ENCODE measurements at regions not wholly inside any gene's neighbourhood (a gene's known extent, or its start where the extent isn't known, plus 50 kb on each side); places are given as distances from the start of the nearest gene placed in this dataset.

DNA sequence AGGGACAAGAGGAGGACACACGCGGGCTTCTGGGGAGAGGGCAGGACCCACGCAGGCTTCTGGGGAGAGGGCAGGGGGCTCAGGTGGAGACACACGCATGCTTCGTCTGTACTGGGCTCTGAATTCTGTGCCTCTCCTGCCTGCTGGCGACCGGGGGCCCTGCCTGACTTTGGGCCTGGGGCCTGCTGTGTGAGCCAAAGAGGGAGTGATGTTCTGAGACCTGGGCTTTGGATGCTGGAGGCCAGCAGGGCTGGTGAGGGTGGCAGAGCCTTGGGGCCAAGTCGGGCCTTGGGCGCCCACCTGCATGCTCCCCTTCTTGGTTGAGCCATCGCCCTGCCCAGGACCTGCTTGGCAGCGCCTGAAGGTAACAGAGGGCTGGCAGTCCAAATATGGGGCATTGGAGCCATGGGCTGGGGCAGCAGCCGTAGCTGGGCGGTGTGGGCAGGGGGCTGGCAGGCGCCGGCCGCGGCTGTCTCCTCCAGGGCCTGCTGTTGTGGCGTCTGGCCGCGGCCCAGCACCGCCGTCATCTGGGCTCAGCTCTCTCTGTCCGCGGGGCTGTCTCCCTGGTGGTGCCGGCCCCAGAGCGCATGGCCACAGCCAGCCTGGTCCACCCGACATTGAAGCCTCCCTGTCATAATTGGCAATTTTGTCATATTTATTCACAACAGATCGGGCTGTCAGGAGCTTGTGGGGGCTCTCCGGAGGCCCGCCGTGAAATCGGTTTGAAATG is 78.9 kb downstream of the UNCX start:
- H3K27ac Mint-ChIP-seq, result no peak overlapping the region
- H3K27me3 Mint-ChIP-seq, result no peaks in the 10 kb centered on the region
- H3K9me3 Mint-ChIP-seq, result no peaks in the 10 kb centered on the region
- H3K36me3 Mint-ChIP-seq, result no peaks in the 10 kb centered on the region
- no peaks in the 10 kb centered on the region for H3K4me1 Mint-ChIP-seq
- no peak overlapping the region for H3K4me3 Mint-ChIP-seq

DNA sequence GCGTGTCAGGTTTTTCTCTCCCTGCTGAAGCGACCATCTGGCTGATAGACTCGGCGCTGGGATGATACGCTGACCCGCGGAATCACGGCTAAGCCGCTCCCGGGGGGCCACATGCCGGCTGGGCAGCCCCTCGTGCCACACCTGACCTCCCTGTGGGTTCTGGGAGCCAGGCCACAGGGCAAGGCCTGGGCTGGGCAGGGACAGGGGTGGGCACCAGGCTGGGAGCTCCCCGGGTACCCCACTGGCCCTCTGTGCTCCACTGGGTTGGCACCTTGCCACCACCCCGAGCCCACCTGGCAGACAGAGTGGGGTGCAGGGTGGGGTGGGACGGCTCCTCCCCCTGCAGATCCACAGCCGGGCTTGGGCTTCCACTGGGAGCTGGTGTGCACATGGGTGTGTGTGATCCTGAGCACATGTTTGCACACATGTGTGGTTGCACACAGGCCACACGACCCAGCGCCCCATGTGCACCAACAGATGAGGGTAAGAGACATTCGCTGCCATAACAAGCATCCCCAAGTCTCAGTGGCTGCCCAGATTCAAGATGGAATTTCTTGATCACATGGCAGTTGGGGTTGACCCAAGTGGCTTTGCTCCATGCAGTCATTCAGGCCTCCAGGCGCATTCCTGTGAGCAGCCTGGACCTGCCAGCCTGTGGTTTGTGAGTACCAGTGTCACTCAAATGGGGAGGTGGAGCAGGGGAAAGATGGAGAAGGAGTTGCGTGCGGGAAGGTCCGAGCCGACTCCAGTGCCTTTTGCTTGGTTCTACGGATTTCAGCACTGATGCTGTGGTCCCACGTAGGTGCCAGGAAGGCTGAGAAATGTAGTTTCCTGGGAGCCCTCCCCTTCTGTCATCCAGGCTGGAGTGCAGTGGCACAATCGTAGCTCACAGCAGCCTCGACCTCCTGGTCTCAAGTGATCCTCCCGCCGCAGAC is 79.7 kb downstream of the UNCX start:
- Mint-ChIP-seq H3K27ac (no peak overlapping the region), H3K36me3 (no peaks in the 10 kb centered on the region), H3K4me1 (no peaks in the 10 kb centered on the region), H3K4me3 (no peak overlapping the region), H3K27me3 (no peaks in the 10 kb centered on the region), H3K9me3 (no peaks in the 10 kb centered on the region)

DNA sequence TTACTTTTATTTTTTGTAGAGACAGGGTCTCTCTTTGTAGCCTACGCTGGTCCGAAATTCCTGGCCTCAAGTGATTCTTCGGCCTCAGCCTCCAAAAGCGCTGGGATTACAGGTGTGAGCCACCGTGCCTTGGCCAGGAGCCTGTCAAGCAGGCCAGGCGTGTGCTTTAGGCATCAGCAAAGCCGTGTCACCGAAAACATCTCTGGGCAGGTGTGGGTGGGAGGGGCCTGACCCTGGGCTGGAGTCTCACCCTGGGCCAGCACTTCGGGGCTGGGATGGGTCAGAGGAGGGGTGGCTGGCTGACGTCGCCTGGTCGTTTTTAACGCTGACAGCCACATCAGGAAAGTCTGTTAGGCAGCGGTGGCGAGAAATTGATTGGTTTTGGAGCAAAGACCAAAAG is 80.9 kb downstream of the UNCX start:
- no peaks in the 10 kb centered on the region for H3K4me1 Mint-ChIP-seq
- no peaks in the 10 kb centered on the region for H3K36me3 Mint-ChIP-seq
- no peak overlapping the region for H3K4me3 Mint-ChIP-seq
- no peaks in the 10 kb centered on the region for H3K9me3 Mint-ChIP-seq
- no peaks in the 10 kb centered on the region for H3K27me3 Mint-ChIP-seq
- H3K27ac Mint-ChIP-seq, result no peak overlapping the region

DNA sequence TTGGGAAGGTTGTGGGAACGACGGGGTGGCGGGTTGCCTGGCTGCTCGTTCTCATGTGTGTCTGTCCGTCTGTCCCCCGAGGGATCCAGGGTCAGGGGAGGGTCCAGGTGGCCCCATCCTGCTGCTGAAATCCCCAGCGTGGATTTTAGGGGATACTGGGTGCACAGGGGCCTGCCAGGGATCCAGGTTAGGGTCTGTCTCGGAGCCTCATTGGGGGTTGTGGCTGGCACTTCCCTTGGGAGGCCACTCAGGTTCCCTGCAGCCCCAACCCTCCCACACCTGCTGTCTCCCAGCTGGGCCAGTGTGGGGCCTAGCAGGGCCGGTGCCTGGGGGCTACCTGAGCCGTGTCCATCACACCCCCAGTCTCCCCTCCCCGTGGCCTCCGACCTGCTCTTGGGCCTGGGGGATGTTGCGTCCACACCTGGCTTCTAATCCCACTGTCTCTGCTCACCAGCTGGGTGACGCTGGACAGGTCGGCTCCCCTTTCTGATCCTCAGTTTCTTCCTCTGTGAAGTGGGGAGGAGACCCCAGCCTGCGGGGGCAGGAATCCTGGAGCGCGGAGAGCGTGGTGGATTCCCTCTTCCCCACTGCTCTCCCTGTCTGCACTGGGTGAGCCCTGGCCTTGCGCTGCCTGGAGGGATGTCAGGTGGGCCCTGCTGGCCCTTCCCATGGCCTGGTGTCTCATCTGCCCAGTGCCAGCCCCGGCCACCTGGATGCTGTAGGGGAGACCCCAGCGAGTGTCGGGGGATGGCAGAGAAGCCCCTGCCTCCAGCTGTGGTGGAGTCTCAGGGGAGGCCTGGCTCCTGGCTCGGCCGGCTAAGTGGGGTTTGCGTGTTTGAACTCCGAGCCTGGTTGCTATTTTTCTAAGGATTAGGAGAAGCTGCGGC is 81.6 kb downstream of the UNCX start:
- Mint-ChIP-seq H3K27me3 (no peaks in the 10 kb centered on the region), H3K27ac (no peak overlapping the region)

DNA sequence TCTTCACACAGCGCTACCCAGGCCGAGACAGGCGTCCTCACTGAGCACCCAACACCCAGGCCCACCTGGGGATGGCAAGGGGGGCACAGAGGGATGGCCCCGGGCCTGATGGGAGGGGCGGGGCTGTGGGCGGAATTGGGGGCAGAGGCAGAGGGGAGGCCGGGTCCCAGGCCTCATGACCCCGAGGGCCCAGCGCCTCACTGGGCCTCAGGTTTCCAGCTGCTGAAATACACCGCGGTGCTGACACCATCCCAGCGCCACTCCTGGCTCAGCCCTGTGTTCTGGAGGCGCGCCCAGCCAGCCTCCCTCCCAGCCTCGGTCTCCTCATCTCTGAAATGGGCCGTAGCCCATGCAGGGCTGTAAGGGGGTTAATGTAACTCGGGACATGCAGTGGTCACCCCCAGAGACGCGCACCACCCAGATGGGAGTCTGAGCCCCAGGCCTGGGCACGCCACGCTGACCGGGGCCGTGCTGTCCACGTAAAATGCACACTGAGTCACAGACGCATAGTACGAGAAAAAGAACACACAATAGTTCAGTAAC is 82.3 kb downstream of the UNCX start:
- Mint-ChIP-seq H3K4me3 (no peak overlapping the region), H3K27me3 (no peaks in the 10 kb centered on the region), H3K36me3 (no peaks in the 10 kb centered on the region), H3K9me3 (no peaks in the 10 kb centered on the region), H3K4me1 (no peaks in the 10 kb centered on the region), H3K27ac (no peak overlapping the region)

More for the DNA sequence above, 81.6 kb downstream of the UNCX start:
- H3K36me3 Mint-ChIP-seq, result no peaks in the 10 kb centered on the region
- H3K4me1 Mint-ChIP-seq, result no peaks in the 10 kb centered on the region
- no peak overlapping the region for H3K4me3 Mint-ChIP-seq
- H3K9me3 Mint-ChIP-seq, result no peaks in the 10 kb centered on the region

DNA sequence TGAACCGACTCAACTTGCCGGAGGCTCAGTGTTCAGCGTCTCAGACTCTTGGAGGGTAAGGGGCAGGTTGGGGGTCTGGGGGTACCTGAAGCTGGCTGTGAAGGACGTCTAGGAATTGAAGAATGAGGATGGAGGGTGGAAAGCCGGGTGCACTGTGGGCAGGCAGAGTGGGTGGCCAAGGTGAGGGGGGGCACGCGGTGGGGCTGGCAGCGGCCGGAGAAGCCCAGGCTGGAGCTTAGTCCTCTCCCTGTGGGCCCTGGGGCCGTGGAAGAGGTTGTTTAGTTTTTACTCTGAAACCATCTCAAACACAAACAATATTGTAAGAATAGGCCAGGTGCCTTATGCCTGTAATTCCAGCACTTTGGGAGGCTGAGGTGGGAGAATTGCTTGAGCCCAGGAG is 83.4 kb downstream of the UNCX start:
- no peaks in the 10 kb centered on the region for H3K4me1 Mint-ChIP-seq
- no peaks in the 10 kb centered on the region for H3K9me3 Mint-ChIP-seq
- H3K27me3 Mint-ChIP-seq, result no peaks in the 10 kb centered on the region
- no peaks in the 10 kb centered on the region for H3K36me3 Mint-ChIP-seq
- peak overlapping the region; percentile 49 for H3K27ac Mint-ChIP-seq
- H3K4me3 Mint-ChIP-seq, result no peak overlapping the region

DNA sequence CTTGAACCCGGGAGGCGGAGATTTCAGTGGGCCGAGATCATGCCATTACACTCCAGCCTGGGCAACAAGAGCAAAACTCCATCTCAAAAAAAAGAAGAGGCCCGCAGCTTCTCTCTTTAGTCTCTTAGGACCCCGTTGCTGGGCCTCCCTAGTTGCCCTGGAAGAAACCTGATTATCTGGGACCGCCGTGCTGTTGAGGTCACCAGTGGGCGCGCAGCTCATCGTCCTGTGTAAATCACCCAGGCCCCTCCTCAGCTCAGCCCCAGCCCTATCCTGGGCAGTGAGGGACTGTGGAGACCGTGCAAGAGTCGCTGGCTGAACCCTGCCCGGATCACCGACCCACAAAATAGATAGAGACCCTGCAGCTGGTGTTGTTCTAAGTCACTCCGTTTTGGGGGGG is 85.0 kb downstream of the UNCX start:
- Mint-ChIP-seq H3K9me3 (no peaks in the 10 kb centered on the region), H3K4me3 (no peak overlapping the region), H3K4me1 (no peaks in the 10 kb centered on the region), H3K36me3 (no peaks in the 10 kb centered on the region), H3K27ac (no peak overlapping the region), H3K27me3 (no peaks in the 10 kb centered on the region)

DNA sequence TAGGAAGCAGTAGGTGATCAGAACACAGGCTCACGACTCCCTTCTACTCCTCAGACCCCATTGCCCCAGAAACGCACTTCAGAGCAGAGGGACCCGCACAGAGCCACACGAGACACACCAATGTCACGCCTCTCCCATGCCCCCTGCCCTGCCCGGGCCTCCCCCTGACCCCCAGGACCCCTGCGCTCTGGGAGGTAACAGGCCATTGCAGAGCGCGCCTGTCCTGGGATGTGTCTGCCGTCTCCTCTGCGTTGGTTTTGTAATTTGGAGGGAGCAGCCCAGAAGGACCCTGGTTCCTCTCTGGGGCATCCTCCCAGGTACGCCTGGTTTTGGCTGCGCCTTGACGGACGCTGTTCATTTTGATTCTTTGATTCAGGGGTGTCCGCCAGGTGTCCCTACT is 85.4 kb downstream of the UNCX start:
- Mint-ChIP-seq H3K27me3 (no peaks in the 10 kb centered on the region), H3K4me3 (no peak overlapping the region), H3K36me3 (no peaks in the 10 kb centered on the region), H3K4me1 (no peaks in the 10 kb centered on the region), H3K9me3 (no peaks in the 10 kb centered on the region), H3K27ac (no peak overlapping the region)

DNA sequence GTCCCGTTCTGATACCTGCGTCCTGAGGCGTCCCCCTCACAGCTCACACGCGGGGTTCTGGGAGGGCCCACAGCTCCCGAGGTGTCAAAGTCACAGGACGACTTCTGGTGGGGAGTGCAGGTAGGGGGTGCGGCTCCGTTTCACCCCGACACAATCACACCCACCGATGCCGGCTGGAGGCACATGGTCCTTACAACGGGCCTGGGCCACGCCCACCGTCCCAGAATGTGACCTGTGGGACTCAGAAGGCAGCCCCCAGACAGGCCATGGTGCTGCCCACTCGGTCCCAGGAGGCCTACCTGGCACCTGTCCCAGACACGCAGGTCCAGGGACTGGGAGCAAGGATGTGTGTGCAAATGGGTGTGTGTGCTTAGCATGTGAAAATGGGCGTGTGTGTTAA is 86.0 kb downstream of the UNCX start:
- peaks cover 2% of the 10 kb centered on the region for H3K27me3 Mint-ChIP-seq
- H3K4me3 Mint-ChIP-seq, result no peak overlapping the region
- H3K36me3 Mint-ChIP-seq, result no peaks in the 10 kb centered on the region
- no peaks in the 10 kb centered on the region for H3K9me3 Mint-ChIP-seq
- H3K27ac Mint-ChIP-seq, result no peak overlapping the region
- H3K4me1 Mint-ChIP-seq, result no peaks in the 10 kb centered on the region

DNA sequence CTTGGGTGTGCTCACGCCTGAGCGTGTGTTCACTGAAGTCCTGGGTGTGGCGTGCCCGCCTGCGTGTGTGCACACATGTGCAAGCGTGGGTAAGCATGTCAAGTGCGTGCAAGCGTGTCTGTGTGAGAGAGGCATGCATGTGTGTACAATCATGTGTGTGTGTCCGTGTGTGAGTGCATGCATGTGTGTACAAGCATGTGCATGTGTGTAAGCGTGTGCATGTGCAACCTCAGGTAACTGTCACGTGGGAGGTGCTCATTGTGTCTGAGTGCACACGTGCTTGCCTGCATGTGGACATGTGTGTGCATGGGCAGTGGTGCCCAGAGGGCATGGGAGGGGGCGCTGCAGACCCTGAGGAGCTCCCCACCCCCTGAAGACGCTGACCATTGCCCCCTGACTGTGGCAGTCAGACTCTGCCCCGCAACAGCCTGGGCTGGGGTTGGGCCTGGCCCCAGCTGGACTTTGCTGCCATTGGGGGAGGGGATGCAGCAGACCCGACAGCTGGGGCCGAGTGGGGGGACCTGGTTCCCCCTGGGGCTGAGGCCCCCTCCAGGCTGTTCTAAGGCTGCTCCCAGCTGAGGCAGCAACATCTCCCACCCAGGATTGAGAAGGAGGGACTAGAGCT is 88.1 kb downstream of the UNCX start:
- H3K4me3 Mint-ChIP-seq, result no peak overlapping the region
- no peak overlapping the region for H3K27ac Mint-ChIP-seq
- no peaks in the 10 kb centered on the region for H3K36me3 Mint-ChIP-seq
- no peaks in the 10 kb centered on the region for H3K4me1 Mint-ChIP-seq
- peaks cover 8% of the 10 kb centered on the region for H3K27me3 Mint-ChIP-seq
- no peaks in the 10 kb centered on the region for H3K9me3 Mint-ChIP-seq

DNA sequence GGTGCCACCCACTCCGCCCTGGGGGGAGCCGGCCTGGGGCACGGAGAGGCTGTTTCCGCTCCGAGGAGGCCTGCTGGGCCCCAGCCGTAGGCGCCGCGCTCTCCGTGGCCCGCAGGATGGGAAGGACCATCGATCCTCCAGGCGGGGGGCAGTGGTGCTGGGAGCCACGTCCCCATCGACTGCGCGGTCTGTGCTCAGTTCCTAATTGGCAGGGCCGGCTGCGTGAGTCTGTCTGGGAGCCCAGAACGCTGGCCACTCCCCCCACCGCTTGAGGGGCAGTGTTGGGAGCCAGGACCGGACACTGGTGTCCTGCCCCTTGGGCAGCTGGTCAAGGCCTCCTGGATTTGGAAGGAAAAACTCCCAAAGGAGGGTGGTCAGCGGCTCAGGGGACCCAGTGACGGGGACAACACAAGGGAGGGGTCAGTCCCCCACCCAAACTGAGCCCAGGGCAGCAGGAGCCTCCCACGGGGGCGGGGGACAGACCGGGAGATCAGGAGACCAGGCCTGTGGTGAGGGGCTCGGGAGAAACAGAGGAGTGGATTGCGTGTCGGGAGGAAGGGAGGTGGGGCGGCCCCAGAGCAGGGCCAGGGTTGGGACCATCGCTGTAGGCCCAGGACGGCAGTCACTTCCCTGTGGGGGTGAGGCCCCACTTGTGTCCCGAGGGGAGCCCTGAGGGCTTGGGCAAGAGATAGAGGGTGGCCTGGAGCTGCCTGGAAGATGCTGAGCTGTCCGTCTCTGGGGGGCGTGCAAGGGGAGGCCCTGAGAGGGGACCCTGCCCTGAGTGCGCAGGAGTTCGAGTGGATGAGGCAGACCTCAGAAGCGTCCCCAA is 89.0 kb downstream of the UNCX start:
- Mint-ChIP-seq H3K27me3 (peaks cover 8% of the 10 kb centered on the region), H3K36me3 (no peaks in the 10 kb centered on the region), H3K9me3 (no peaks in the 10 kb centered on the region), H3K4me1 (no peaks in the 10 kb centered on the region), H3K27ac (no peak overlapping the region), H3K4me3 (no peak overlapping the region)

DNA sequence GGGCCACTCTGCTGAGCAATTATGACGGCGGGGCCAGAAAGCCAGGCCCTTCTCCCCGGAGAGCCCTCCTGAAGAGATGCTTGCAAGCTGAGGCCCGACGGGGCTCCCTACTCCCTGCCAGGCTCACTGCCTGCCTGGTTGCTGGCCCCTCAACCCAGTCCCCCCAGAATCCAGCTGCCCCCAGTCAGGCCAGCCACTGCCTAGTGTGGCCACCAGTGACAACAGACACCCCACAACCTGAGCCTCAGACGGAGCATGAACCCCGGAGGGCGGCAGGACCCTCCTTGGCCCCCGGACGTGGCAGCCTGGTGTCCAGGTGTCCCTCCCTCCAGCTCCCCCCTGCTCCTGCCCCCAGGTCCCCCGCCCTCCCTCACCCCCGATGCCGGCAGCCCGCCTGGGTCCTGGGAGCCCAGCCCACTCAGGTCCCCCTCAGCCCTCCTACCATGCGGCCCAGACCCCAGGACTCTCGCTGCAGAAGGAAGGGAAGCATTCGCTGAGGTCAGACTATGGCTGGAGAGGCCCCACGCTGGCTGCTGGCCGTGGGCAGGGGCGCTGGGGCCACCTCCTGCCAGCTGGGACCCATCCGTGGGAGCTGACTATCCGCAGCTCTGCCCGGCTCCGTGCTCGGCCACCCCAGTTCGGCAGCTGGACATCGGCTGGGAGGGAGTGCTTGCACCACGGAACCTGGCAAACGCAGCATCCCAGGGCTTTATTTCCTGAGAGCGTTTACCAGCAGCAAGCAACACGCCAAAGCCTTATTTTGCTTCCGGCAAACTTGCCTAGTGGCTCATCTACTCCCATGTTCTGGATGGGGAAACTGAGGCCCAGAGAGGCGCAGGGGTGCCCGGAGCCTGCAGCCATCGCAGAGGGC is 89.8 kb downstream of the UNCX start:
- no peaks in the 10 kb centered on the region for H3K9me3 Mint-ChIP-seq
- H3K27ac Mint-ChIP-seq, result no peak overlapping the region
- peaks cover 8% of the 10 kb centered on the region for H3K27me3 Mint-ChIP-seq
- no peaks in the 10 kb centered on the region for H3K36me3 Mint-ChIP-seq
- no peaks in the 10 kb centered on the region for H3K4me1 Mint-ChIP-seq
- no peak overlapping the region for H3K4me3 Mint-ChIP-seq

DNA sequence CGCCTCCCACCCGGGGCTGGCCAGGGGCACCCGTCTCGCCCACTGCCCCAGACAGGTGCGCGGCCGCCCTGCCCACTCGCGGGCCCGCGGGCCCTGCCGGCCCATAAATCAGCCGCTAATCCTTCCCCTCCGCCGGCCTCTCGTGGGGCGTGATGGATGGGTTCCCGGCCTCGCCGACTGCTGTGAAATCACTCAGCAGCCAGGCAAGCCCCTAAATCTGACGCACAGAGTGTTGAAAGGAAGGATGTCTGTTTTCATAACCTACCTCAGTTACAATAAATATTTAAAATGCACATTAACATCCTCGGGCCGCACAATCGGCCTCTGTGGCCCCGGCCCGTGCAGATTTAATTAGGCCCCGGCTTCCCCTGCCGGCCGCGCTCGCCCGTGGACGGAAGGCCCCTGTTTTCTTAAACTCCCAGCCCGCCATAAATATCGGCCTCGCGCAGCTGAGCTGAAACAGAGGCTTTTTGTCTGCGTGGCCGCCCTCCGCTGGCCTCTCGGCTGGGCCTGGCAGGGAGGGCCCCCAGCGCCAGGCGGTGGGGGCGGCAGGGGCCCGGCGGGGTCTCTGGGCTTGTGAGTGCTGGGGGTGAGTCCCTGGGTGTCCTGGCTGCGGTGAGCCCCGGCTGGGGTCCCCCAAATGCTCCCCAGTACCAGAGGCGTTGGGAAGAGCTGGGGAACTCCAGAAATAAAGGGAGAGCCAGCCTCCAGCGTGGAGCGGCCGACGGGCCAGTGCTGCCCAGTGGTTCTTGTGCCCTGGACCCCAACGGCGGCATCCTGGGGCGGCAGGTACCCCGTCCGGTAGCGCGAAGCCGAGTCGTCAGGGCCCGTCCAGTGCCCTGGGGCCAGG is 90.7 kb downstream of the UNCX start:
- H3K27me3 Mint-ChIP-seq, result peaks cover 8% of the 10 kb centered on the region
- H3K36me3 Mint-ChIP-seq, result no peaks in the 10 kb centered on the region
- H3K27ac Mint-ChIP-seq, result no peak overlapping the region

More for the DNA sequence above, 90.7 kb downstream of the UNCX start:
- H3K4me3 Mint-ChIP-seq, result no peak overlapping the region
- no peaks in the 10 kb centered on the region for H3K4me1 Mint-ChIP-seq
- no peaks in the 10 kb centered on the region for H3K9me3 Mint-ChIP-seq
